ENCODE measurements at regions not wholly inside any gene's neighbourhood (a gene's known extent, or its start where the extent isn't known, plus 50 kb on each side); places are given as distances from the start of the nearest gene placed in this dataset.

GRCh38 chr15:60118146-60118545 lies 114.0 kb downstream of the FOXB1 start:
- POLR2A ChIA-PET, result no interaction called here
- no peak for ATAC-seq
- SMC1A ChIA-PET (ENCODE audit: uncharacterized antibody, unreplicated experiment), result no interaction called here
- Histone ChIP-seq H3K27ac (ENCODE audit: control insufficient read depth, insufficient read depth) (no peak overlapping the region), H4K20me1 (ENCODE audit: control insufficient read depth, insufficient read depth) (no peaks in the 10 kb centered on the region), H3K4me3 (no peak overlapping the region), H2AFZ (ENCODE audit: control insufficient read depth, low read depth, low read length) (no peak overlapping the region), H3K79me2 (ENCODE audit: control insufficient read depth, insufficient read depth, low read length) (no peaks in the 10 kb centered on the region), H3K4me2 (ENCODE audit: control insufficient read depth, insufficient read depth) (no peak overlapping the region), H3K9ac (ENCODE audit: control insufficient read depth, insufficient read depth, low read length) (no peak overlapping the region), H3K4me1 (ENCODE audit: control insufficient read depth, insufficient read depth, low read length) (peaks cover 13% of the 10 kb centered on the region), H3K36me3 (ENCODE audit: control insufficient read depth in 2 of 2, insufficient read depth in 2 of 2, low read length in 1 of 2) (no peaks in the 10 kb centered on the region), H3K9me3 (replicated peaks; ENCODE audit: control insufficient read depth, insufficient read depth, low read length) (no peaks in the 10 kb centered on the region), H3K27me3 (replicated peaks in 1 of 2; ENCODE audit: control insufficient read depth in 2 of 2, insufficient read depth in 2 of 2, low read length in 1 of 2) (no peaks in the 10 kb centered on the region)
- TF ChIP-seq CEBPZ (IDR thresholded peaks at IDR 0.05; ENCODE audit: low read depth, low read length), result no peak
- no peak for TF ChIP-seq CHD1 (IDR thresholded peaks at IDR 0.05; ENCODE audit: low read depth, low read length)
- TF ChIP-seq FOXM1 (IDR thresholded peaks at IDR 0.05; ENCODE audit: low read depth, low read length), result no peak
- no peak for TF ChIP-seq CTCF (IDR thresholded peaks at IDR 0.05 in 2 of 3, conservative IDR thresholded peaks at IDR 0.05 in 1 of 3; ENCODE audit: control insufficient read depth in 2 of 3, extremely low read depth in 1 of 3, insufficient read depth in 1 of 3, low read depth in 3 of 3, low read length in 3 of 3)
- TF ChIP-seq TCF7 (IDR thresholded peaks at IDR 0.05; ENCODE audit: borderline replicate concordance), result no peak
- TF ChIP-seq SPI1 (IDR thresholded peaks at IDR 0.05; ENCODE audit: borderline replicate concordance, insufficient read depth, low read depth, low read length), result no peak
- no peak for TF ChIP-seq ATF7 (IDR thresholded peaks at IDR 0.05; ENCODE audit: low read depth)
- no peak for TF ChIP-seq TCF12 (IDR thresholded peaks at IDR 0.05; ENCODE audit: low read depth, low read length)
- no peak for TF ChIP-seq REST (IDR thresholded peaks at IDR 0.05; ENCODE audit: low read depth, low read length)
- no peak for TF ChIP-seq NR2C2 (IDR thresholded peaks at IDR 0.05; ENCODE audit: borderline replicate concordance, control insufficient read depth, insufficient read length, low read depth)
- no peak for TF ChIP-seq MLLT1 (IDR thresholded peaks at IDR 0.05)
- no peak for FAIRE-seq
- WGBS (ENCODE audit: insufficient coverage, insufficient replicate concordance, low lambda C conversion rate, missing lambda C conversion rate), result 40% methylated on average over 8 of the region's 8 CpGs
- in situ Hi-C loops (cut with MboI), result no loop called here
- intact Hi-C loops (cut with micrococcal nuclease; ENCODE audit: unreplicated experiment), result no loop called here
- DNase-seq (ENCODE audit: low read depth, low spot score), result no peak
- RAD21 ChIA-PET (ENCODE audit: unreplicated experiment), result no interaction called here
- no TSS peak for BruUV-seq (replicated peaks)
- CTCF ChIA-PET, result no interaction called here

Measured in GM12878 (cell line).